CD4-positive, alpha-beta T cell treated with Interleukin-2 at 100 ng/mL for 4 hours (primary cell): ENCODE measurements at regions not wholly inside any gene's neighbourhood (a gene's known extent, or its start where the extent isn't known, plus 50 kb on each side); places are given as distances from the start of the nearest gene placed in this dataset.
A peak's percentile ranks its signal among the peaks of the same experiment; 100 is the strongest.

Experiments used
- DNase-seq: peaks from one replicate; pipeline ENCODE4 v3.0.0-alpha.2; 2020; ENCODE audit warnings: low spot score

DNA sequence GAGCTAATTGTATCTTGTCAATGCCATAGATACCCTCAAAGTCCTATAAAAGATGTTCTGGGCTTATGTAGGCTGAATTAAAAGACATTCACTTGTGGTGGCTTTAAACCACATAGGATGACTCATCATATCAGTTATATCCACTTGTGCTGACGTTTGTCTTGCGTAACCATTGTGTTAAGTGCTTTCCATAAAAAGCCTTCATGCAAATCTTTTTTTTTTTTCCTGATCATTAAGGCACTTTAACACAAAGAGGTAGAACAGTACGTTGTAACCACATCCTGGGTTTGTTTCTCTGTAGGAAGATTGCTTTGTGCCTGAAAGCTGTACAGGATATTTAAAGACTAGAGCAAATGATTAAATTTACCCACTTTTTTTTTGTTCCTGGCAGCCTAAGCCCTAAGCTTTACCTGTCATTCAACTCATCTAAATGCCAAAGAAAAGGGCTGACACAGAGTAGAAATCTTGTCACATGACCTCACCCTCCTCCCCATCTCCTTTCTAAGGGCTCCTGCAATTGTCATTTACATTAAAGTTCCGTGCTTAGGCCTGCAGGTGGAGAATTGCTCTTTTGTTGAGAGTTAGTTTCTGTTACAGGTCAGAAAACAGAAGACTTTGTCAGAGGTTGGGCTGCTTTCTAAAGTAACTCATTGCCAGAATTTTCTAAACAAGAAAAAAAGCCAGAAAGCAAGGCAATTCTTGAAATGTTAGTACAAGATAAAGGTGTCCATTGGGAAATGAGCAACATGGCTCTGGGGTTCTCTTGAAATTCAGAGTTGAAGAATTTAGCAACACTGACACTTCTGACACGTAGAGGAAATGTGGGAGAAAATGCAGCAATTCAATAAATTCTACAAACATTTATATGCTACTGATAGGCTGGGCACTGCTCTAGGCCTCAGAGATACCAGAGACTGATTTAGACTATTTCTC lies 555.6 kb downstream of the PPARGC1A start:
- DNase-seq: peak; percentile 52

DNA sequence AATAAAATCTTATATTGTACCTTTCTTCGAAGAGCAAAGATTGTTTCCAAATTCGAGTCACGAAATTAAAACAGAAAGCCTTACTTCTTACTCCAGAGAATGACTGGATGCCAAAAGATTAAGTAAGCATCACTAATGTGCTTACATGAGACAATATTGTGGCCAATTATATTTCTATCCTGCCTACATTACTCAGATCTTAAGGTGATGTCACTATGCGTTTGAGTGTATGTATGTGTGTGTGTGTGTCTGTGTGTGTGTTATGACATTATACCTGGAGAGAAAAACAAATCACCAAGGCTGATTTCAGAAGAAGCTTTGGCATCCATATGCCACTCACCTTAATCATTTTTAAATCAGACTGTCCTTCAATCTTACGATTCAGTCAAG lies 556.3 kb downstream of the PPARGC1A start:
- DNase-seq: peak; percentile 34

DNA sequence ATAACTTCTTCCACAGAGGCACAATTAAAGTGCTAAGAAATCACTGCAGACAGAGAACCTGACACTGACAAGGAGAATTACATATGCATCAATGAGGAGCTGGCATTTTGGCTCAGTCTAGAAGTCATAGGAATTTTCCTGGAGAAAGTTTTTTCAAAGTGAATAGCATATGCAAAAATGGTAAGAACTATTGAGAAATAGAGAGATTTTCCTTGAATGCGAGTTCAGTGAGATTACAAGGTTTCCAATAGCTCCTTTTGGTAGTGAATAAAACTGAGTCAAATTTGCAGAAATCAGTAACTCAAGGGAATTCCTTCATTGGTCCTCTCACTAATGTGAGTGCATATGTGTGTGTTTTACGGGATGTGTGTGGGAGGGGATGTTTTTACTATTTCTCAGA lies 557.5 kb downstream of the PPARGC1A start:
- DNase-seq: no peak

DNA sequence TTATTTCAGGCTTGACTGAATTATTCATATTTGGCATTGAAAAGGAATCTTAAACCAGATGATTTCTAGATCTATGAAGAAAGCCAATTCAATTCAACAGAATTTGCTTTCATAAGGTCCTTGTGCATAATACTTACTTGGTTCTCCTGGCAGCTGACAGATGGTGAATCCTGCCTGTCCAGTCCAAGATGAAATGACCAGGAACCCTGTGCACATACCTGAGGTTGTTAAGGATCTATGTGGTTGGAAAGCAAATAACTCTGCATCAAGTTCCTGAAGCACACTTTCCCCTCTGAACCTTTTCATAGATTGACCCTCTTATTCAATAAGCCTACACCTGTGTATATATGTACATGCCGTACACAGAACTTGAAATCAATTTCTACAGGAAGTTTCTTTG lies 562.7 kb downstream of the PPARGC1A start:
- no peak for DNase-seq

DNA sequence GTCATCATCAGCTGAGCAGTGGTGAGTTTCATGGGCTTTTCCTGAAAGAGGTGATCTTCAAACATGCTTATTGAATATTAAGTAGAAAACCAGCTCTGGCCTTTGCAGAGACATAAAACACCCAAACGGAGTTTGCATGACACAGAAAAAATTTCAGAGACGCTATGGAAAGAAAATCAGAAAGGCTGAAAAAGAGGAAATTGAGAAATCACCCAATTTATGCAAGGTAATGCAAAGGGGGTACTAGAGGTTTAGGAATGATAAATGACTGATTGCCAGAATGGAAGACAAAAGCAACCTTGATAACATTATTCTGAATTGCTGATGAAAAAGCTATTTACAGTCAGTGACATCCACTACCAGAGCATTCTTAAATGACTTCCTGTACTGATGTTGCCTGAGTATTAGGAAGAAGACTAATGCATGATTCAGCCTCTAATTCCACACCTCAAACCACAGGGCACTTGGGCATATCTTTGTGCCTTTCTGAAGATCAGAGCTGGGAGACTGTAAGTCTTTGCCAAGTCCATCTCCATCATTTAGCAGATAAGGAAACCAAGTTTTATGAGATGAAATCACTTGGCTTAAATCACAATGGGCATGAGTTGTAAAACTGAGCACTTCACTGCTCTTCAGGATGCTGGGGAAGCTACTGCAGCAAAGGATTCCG lies 565.7 kb downstream of the PPARGC1A start:
- no peak for DNase-seq

DNA sequence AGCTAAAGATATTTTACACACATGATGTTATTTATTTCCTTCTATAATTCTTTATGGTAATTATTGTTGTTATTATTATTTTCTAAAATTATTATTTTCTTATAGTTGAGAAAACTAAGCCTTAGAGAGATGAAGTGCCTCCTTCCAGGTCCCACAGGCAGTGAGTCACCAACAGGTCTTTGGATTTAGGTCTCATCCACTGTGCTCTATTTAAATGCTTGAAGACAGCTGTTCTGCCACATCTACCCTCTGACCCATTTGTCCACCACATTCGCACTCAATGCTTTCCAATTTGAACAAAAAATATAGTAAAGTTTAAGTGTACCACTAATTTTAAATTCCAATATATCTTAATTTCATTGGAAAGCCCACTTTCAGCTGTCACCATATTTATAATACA lies 566.4 kb downstream of the PPARGC1A start:
- DNase-seq: no peak

DNA sequence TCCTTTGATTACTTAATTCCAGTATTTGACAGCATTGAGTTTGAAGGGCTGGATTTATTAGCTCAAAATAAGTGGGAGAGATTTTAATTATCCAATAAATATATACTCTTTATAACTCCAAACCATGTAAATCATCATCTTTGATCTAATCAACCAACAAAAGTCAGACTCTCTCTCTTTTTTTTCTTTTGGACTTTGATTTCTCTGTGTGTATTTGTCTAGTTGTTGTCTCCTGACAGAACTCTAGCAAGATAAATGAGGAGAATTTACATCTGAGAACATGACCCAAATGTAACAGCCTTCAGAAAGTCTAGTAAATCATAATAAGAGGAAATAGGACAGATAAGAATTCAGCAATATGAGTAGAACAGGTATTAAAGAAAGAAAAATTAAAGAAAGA lies 567.1 kb downstream of the PPARGC1A start:
- DNase-seq: no peak

DNA sequence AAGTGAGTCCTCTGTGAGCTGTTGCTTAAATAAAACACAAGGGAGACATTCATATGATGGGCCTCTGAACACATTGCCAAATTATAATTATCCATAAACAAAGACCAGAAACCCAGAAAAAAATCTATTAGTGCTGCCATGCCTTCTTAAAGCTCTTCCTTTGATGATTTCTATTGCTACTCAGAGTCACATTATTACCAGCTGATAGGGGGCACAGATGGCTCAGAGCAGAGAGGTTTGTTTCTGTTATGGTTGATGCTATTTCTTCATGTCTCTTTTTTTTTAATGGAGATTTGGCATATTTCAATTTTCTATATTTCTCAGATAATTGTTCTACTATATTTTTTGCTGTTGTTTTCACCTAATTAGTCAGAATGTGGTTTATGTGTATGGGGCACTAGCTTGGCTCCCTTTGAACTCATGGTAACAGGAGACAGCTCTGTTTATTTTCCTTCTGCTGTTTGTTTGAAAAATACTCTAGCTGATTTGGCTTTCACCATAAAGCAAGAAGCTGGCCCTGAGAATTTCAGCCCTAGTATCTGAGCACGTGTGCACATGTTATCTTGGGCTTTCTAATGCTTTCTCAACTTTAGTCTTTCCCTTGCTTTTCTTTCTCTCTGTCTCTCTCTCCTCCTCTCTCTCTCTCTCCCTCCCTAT lies 568.8 kb downstream of the PPARGC1A start:
- DNase-seq: no peak

DNA sequence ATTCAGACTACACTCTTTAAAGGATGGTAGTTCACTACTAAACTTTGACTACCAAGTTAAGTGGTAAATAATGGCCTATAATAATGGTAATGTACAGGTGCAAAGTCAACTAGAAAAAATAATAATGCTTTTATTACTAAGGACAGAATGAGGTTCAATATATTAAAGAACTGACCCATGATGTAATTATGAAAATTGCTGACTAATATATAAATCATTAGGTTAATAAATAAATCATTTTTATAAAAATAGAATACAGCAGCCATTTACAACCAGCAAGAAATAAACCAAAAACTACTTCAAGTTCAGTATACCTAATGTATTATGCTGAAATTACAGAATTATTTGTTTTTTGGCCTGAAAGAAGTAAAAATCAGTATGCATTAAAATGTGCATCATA lies 577.2 kb downstream of the PPARGC1A start:
- DNase-seq: no peak

DNA sequence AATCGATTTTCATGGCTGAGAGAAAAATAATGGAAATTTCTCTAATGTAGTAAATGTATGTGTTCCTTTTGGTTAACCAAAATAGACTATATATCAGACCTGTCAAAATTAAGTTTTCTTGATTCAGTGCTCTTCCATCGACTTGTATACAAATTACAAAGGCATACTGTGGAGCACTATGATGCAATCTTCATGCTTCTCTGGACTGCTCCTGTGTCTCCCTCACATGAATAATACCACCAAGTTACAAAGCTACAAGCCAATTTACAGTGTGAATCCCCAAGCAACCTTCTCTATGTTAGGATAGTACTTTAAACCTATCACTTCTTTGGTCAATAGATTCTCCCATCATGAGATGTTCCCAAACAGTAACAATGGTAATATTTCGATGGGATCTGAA lies 577.9 kb downstream of the PPARGC1A start:
- no peak for DNase-seq

DNA sequence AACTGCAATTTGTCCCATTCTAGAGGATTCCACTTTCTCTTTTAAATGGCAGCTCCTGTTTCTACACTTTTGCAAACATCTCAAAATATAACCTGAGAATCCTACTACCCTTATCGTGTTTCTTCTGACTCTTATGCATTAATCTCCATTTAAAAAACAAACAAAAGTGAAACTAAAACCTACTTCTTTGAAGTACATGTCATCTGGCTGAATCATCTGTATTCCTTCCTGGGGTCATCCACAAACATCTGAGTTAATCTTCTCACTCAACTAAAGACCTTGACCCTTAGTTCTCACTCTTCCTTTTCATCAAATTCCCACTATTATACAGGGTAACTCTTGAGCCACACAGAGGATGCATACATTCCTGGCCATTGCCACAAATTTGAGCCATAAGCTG lies 584.8 kb downstream of the PPARGC1A start:
- no peak for DNase-seq

DNA sequence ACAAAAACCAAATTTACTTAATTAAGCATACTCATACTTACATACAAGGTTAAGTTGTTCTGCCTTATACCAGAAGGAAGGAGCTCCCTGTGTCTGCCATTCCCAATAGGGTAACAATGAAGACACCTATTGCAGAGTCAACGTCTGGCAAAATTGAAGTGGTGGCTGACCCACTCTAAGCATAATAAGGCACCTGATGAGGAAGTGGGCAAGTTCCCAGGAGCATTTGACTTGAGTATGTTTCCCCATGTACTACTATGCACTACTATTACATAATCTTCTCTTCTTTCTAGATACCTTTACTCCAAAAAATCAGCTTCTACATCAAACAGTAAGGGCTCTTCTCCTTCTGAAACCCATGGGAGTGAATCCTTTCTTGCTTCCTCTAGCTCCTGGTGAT lies 591.5 kb downstream of the PPARGC1A start:
- no peak for DNase-seq

DNA sequence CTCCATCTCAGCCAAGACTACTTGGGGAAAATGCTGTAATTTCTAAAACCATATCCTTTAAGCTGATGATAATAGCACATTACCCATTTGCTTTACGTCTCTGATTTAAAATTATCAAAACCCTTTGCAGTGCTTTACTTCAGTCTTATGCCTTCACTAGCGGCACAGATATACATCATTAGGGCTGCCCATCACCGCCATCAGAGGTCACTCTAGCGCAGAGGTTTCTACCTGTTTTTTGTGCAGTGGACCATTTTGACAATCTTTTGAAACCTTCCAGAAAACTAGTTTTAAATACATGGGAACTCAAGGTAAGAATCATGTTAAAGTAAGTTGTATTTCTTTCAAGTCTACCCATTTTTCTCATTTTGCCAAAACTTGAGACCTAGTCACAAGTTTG lies 592.5 kb downstream of the PPARGC1A start:
- no peak for DNase-seq

DNA sequence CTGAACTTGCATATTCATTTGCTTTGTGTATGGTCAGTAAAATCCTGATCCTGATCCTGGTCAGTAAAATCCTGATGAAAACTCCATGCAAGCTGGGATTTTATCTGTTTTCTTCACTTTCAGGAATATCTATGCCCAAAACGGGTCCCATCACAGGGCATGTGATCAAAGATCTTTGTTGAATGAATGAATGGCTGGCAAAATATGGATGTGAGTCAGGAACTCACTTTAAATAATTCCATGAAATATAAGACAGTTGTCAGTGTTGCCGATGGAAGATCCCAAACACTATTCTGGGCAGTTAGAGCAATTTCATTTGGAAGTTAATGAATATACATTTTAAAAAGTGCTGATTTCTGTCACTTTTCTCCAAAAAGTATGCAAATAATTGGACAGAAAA lies 598.4 kb downstream of the GBA3 start:
- no peak for DNase-seq

DNA sequence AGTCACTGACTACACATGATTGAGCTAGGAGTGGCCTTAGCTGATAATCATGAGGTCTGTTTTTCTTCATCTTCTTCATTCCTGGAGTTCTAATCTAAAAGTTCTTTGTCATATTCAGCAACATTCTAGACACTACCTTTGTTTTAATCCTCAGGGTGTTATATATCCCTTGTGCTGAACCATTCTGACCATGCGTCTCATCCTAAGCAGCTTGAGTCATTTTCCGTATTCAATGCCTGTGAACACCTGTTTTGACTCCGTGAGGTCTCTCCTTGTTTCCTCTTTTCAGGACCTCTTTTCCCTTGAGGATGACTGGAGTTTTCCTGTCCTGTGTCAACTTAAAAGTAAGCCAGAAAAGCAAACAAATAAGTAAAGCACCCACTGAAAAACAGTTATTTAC lies 597.9 kb downstream of the GBA3 start:
- no peak for DNase-seq

DNA sequence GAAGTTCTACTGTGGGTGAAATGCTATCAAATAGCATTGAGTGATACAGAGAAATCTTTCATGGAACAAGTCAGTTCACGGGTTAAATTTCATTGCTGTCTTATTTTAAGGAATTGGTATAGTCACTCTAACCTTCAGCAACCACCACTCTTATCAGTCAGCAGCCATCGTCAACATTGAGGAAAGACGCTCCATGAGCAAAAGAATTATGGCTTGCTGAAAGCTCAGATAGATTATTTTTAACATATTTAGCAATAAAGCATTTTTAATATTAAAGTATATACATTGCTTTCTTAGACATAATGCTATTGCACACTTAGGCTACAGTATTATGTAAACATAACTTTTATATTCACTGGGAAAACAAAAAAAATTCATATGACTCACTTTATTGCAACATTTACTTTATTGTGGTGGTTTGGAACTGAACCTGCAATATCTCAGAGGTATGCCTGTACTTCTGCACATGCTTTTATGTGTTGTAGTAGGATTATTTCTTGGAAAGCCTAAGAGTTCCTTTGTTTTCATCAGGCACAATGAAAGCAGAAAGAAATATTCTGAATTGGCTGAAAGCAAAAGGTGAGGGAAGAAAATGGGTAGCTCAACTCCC lies 586.7 kb downstream of the GBA3 start:
- DNase-seq: no peak

DNA sequence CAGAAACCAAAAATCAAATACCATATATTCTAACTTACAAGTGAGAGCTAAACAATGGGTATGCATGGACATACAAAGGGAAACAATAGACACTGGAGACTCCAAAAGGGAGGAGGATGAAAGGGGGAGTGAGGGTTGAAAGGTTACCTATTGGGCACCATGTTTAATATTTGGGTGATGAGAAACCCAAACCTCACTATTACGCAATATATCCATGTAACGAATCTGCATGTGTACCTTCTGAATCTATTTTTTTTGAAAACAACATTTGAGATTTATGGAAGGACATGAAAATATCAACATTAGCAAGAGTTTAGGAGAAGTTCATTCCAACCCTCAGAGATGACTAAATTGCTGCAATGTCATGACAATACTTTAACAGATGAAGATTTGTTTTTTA lies 586.1 kb downstream of the GBA3 start:
- DNase-seq: no peak

DNA sequence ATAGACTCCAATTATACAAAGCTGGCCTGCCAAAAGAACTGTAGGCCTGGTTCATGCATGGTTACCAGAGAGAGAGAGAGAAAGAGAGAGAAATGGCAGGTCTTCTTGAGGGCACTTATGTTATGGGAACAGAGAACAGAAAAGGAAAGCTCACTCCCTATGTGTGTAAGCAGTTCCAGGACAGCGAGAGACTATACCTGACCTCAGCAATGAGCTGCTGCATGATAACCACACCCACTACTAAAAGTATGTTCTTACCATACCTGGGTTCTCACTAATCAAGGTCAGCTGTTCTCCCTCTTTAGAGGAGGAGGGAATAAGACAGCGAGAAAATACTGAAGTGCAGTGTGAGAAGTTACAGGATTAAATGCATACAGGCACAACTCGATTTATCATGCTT lies 583.3 kb downstream of the GBA3 start:
- DNase-seq: no peak

DNA sequence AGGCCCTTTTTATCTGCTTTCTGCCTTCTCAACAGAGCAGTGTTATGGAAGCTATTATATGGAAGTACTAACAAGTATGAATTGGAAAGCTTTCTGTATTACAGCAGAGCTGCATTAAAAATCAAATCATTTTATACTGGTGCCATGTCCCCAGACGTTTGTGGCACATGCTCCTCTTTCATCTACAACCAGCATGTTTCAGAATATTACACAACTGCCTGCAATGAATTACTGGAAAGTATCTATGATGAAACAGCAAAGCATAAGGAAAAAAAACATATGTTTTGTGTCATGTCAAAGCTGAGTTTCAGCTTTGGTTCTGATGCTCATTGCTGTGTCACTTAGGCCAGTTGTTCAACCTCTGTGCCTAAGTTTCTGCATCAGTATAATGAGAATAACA lies 576.8 kb downstream of the GBA3 start:
- no peak for DNase-seq

DNA sequence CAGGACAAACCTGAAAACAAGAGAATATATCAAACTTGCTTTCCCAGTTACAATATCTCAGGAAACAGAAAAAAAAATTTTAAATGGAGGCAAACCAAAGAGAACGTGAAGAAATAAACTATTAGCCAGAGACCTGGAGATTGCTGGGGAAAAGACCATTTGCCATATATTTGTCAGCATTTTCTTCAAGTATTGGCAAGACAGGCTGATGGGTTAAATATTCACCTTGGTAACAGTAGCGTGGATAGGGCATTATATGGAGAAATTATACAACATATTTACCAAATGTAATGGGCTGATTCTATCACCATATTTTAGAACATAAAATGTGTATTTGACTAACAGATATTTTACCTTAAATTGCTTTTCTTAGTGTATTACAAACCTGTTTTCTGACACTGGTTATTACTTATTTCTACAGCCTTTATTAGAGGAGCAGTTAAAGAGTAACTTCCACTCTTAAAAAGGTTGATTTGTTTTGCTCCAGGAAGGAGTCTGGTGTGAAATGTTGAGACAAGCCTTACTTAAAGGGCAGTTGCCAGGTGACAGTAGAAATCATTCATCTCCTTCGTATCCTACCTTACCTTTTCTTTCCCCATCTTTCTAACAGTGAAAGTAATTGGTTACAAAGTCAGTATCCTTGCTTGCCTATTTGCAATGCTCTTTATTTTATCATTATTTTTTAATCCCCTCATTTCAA lies 575.5 kb downstream of the GBA3 start:
- DNase-seq: no peak

DNA sequence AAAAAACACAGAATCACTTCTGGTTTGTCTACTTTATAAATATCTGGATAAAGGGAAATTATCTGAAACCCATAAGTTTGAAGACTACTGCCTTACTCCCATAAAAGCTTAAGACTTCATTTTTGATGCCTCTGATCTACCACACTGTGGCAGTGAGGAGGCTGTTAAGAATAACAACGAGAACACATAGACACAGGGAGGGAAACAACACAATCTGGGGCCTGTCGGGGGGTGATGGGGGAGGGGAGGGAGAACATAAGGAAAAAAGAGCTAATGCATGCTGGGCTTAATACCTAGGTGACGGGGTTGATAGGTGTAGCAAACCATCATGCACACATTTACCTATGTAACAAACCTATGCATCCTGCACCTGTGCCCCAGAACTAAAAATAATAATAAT lies 573.7 kb downstream of the GBA3 start:
- no peak for DNase-seq

DNA sequence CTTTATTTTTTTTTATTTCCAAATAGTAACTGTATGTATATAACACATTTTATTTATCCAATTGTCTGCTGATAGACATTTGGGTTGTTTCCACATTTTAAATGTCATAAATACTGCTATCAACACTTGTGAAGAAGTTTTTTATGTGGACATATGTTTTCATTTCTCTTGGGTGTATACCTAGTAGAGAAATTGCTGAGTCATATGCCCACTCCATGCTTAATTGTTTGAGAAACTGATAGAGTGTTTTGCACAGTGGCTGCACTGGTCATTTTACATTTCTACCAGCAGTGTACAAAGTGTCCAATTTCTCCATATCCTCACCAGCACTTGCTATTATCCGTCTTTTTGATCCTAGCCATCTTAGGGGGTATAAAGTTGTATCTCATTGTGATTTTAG lies 567.8 kb downstream of the GBA3 start:
- no peak for DNase-seq
